OCI-LY7 (cell line): ENCODE measurements at regions not wholly inside any gene's neighbourhood (a gene's known extent, or its start where the extent isn't known, plus 50 kb on each side); places are given as distances from the start of the nearest gene placed in this dataset.

Experiments
- BruUV-seq: library from RNA; stranded (reverse); fragments of 400-500 nt; replicated peaks from 2 replicates; lab custom pipeline; 2021; lab: Mats Ljungman, UMichigan
- CTCF ChIA-PET: fragments of 300-600 bp; sonication (Branson Sonifier 250); formaldehyde crosslinking; loops from one replicate; lab custom pipeline; 2022; ENCODE audit warnings: antibody characterized with exemption; ENCODE audit not compliant: unreplicated experiment; lab: Charles Lee
- POLR2A ChIA-PET: fragments of 300-600 bp; sonication (Branson Sonifier 250); formaldehyde crosslinking; loops from one replicate; lab custom pipeline; 2022; ENCODE audit warnings: antibody characterized with exemption; lab: Charles Lee
- DNase-seq: peaks from one replicate; pipeline ENCODE4 v3.0.0-alpha.2; 2015; ENCODE audit warnings: low spot score
- H2AFZ ChIP-seq: fragments of 200-600 bp; sonication (generic), shearing (Covaris generic); 2 replicates; pipeline ENCODE4 v1.6.1; 2014; ENCODE audit warnings: mild to moderate bottlenecking, antibody characterized with exemption, low read length, moderate library complexity
- H3K27ac ChIP-seq: fragments of 200-600 bp; sonication (generic); 2 replicates; pipeline ENCODE4 v1.5.1; 2014; ENCODE audit warnings: mixed run types, low read depth, mild to moderate bottlenecking, moderate library complexity, low read length, inconsistent platforms; ENCODE audit not compliant: poor library complexity, severe bottlenecking
- H3K36me3 ChIP-seq: fragments of 200-600 bp; sonication (generic); 2 replicates; pipeline ENCODE4 v1.6.1; 2014; ENCODE audit warnings: mild to moderate bottlenecking, antibody characterized with exemption, low read length, moderate library complexity, mixed read lengths; ENCODE audit not compliant: insufficient read depth
- H3K4me1 ChIP-seq: fragments of 200-600 bp; sonication (generic); 2 replicates; pipeline ENCODE4 v1.5.1; 2014; ENCODE audit warnings: mild to moderate bottlenecking, low read length; ENCODE audit not compliant: insufficient read depth, poor library complexity, severe bottlenecking
- H3K4me2 ChIP-seq: fragments of 200-600 bp; sonication (generic); 2 replicates; pipeline ENCODE4 v1.6.1; 2014; ENCODE audit warnings: mild to moderate bottlenecking, low read length
- H3K4me3 ChIP-seq: fragments of 200-600 bp; sonication (generic); 2 replicates; pipeline ENCODE4 v1.5.1; 2014; ENCODE audit warnings: mild to moderate bottlenecking, low read depth, low read length; ENCODE audit not compliant: poor library complexity, severe bottlenecking
- H3K79me2 ChIP-seq: fragments of 200-600 bp; sonication (generic); 2 replicates; pipeline ENCODE4 v1.6.1; 2016; ENCODE audit warnings: low read depth, mild to moderate bottlenecking, low read length, moderate library complexity, mixed read lengths; ENCODE audit not compliant: insufficient read depth
- H3K9me2 ChIP-seq: fragments of 200-600 bp; sonication (generic); 2 replicates; pipeline ENCODE4 v1.6.1; 2016; ENCODE audit warnings: mild to moderate bottlenecking, low read length, mixed read lengths; ENCODE audit not compliant: insufficient read depth
- H3K9me3 ChIP-seq: fragments of 200-600 bp; sonication (generic); 2 replicates; pipeline ENCODE4 v1.6.1; 2014; ENCODE audit warnings: mild to moderate bottlenecking, mixed run types, low read length, mixed read lengths
- H4K20me1 ChIP-seq: fragments of 200-600 bp; sonication (generic); 2 replicates; pipeline ENCODE4 v1.6.1; 2014; ENCODE audit warnings: mild to moderate bottlenecking, antibody characterized with exemption, low read length, moderate library complexity, mixed read lengths; ENCODE audit not compliant: insufficient read depth
- EZH2phosphoT487 ChIP-seq: fragments of 200-600 bp; sonication (generic); IDR thresholded peaks from 2 replicates; pipeline ENCODE4 v1.6.1; 2018; ENCODE audit warnings: low read depth, borderline replicate concordance, mild to moderate bottlenecking, mixed run types, antibody characterized with exemption, low read length, moderate library complexity, mixed read lengths
- intact Hi-C: fragments of 100-400 bp; cut with micrococcal nuclease; formaldehyde crosslinking; loops from one replicate; pipeline ENCODE4 v1.10.0; 2022; ENCODE audit not compliant: unreplicated experiment
- TF ChIP-seq, protein P1 (sequence below): fragments of 200-600 bp; sonication (generic); conservative IDR thresholded peaks from 2 replicates; pipeline ENCODE4 v1.5.1; 2014; ENCODE audit warnings: mild to moderate bottlenecking, antibody characterized with exemption, low read length, moderate library complexity, mixed read lengths

DNA sequence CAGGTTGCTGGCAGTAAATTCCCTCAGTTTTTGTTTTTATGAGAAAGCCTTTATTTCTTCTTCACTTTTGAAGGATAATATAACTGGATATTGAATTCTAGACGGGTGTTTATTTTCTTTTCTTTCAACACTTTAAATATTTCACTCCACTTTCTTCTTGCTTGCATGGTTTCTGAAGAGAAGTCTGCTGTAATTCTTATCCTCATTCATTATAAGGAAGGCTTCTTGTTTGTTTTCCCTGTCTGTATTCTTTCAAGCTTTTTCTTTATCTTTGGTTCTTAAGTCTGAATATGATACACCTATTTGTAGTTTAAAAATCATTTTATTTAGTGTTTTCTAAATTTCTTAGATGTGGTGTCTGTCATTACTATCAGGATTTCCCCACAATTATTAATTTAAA, 1054.3 kb downstream of the TLE1 start:
- no peaks in the 10 kb centered on the region for H3K4me1 ChIP-seq
- intact Hi-C loops, result no loop called here
- no peak overlapping the region for H2AFZ ChIP-seq
- no peaks in the 10 kb centered on the region for H3K9me2 ChIP-seq
- no TSS peak for BruUV-seq
- H3K27ac ChIP-seq, result no peak overlapping the region
- H3K79me2 ChIP-seq, result no peaks in the 10 kb centered on the region
- TF ChIP-seq, protein P1, sequence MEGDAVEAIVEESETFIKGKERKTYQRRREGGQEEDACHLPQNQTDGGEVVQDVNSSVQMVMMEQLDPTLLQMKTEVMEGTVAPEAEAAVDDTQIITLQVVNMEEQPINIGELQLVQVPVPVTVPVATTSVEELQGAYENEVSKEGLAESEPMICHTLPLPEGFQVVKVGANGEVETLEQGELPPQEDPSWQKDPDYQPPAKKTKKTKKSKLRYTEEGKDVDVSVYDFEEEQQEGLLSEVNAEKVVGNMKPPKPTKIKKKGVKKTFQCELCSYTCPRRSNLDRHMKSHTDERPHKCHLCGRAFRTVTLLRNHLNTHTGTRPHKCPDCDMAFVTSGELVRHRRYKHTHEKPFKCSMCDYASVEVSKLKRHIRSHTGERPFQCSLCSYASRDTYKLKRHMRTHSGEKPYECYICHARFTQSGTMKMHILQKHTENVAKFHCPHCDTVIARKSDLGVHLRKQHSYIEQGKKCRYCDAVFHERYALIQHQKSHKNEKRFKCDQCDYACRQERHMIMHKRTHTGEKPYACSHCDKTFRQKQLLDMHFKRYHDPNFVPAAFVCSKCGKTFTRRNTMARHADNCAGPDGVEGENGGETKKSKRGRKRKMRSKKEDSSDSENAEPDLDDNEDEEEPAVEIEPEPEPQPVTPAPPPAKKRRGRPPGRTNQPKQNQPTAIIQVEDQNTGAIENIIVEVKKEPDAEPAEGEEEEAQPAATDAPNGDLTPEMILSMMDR, result no peak
- no peak for TF ChIP-seq EZH2phosphoT487
- H3K4me3 ChIP-seq, result no peak overlapping the region
- ChIA-PET POLR2A (no interaction called here), CTCF (no interaction called here)
- no peaks in the 10 kb centered on the region for H3K36me3 ChIP-seq
- no peaks in the 10 kb centered on the region for H4K20me1 ChIP-seq
- no peak for DNase-seq
- no peaks in the 10 kb centered on the region for H3K9me3 ChIP-seq
- no peak overlapping the region for H3K4me2 ChIP-seq

DNA sequence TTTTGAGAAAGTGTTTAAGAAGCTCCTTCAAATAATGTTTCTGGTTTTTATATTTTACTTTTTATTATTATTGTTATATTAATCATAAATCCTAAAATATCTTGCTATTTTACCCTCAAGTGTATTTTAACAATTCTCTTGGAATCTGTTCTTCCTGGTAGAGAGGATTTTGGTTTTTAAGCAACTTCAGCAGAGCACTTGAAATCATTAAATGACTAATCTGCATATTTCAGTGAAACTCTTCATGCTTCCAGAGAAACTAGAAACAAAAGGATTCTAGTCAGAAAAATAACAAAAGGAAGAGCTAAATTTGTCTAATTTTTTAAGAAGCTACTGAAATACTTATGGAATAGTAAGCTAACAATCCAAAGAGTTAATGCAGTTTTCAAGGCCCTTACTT, 1057.3 kb downstream of the TLE1 start:
- H3K4me1 ChIP-seq, result no peaks in the 10 kb centered on the region
- no peak for DNase-seq
- intact Hi-C loops, result no loop called here
- POLR2A ChIA-PET, result interaction anchor here (1.3 kb wide), 1 partner anchor 11 kb away, joined by 5 read pairs; no protein-coding TSS in a partner anchor
- H3K4me2 ChIP-seq, result no peak overlapping the region
- no peaks in the 10 kb centered on the region for H3K79me2 ChIP-seq
- H3K4me3 ChIP-seq, result no peak overlapping the region
- no peaks in the 10 kb centered on the region for H3K9me3 ChIP-seq
- no peaks in the 10 kb centered on the region for H3K9me2 ChIP-seq
- no peaks in the 10 kb centered on the region for H3K36me3 ChIP-seq
- CTCF ChIA-PET, result no interaction called here
- H2AFZ ChIP-seq, result no peak overlapping the region
- no peaks in the 10 kb centered on the region for H4K20me1 ChIP-seq
- BruUV-seq, result no TSS peak
- no peak overlapping the region for H3K27ac ChIP-seq
- TF ChIP-seq EZH2phosphoT487, result no peak
- TF ChIP-seq, protein P1, result no peak

DNA sequence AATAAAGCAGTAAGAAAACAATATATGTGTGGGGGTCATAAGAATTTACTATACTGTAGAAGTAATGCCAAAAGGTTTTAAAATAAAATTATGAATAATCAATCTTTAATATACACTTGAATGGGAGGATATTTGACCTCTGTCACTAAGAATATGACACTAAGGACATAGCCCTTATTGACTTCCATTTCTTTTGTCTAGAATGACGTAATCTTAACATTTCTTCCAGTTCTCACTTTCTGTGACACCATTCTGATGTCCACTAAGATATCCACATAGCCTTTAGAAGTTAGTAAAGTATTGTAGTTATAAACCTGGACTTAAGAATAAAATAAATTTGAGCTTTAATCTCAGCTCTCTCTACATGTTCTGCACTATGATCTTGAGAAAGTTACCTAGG, 1050.7 kb downstream of the TLE4 start:
- H3K4me3 ChIP-seq, result no peak overlapping the region
- TF ChIP-seq, protein P1, result no peak
- no TSS peak for BruUV-seq
- ChIA-PET POLR2A (interaction anchor here (0.6 kb wide), 1 partner anchor 1782 kb away, joined by 5 read pairs; no protein-coding TSS in a partner anchor), CTCF (no interaction called here)
- H3K4me2 ChIP-seq, result no peak overlapping the region
- H3K9me3 ChIP-seq, result no peaks in the 10 kb centered on the region
- H4K20me1 ChIP-seq, result no peaks in the 10 kb centered on the region
- H3K36me3 ChIP-seq, result no peaks in the 10 kb centered on the region
- H3K79me2 ChIP-seq, result no peaks in the 10 kb centered on the region
- DNase-seq, result no peak
- intact Hi-C loops, result no loop called here
- H3K9me2 ChIP-seq, result no peaks in the 10 kb centered on the region
- no peak overlapping the region for H3K27ac ChIP-seq
- no peak overlapping the region for H2AFZ ChIP-seq
- H3K4me1 ChIP-seq, result no peaks in the 10 kb centered on the region
